ENCODE measurements at regions not wholly inside any gene's neighbourhood (a gene's known extent, or its start where the extent isn't known, plus 50 kb on each side); places are given as distances from the start of the nearest gene placed in this dataset.
"Not testable (repeated sequence)": the region's sequence is repeated elsewhere in the genome, so short reads cannot be mapped to it uniquely, and the experiment has no call there.

GRCh38 chr5:91315701-91316100 lies 67.4 kb downstream of the ARRDC3 start:
- in situ Hi-C loops (cut with HindIII; ENCODE audit: low sequenced_read_pairs) = no loop called here

GRCh38 chr5:91313757-91314673 lies 69.1 kb downstream of the ARRDC3 start:
- in situ Hi-C loops (cut with HindIII; ENCODE audit: low sequenced_read_pairs) = loop anchor here (5.0 kb wide), 1 partner anchor 68 kb away; the partner anchor contains the start of gene ARRDC3

- in situ Hi-C loops (cut with HindIII; ENCODE audit: low sequenced_read_pairs) = loop anchor here (5.0 kb wide), 1 partner anchor 70 kb away; the partner anchor contains the start of gene ARRDC3
These were observed 70.4 kb downstream of the ARRDC3 start for GRCh38 chr5:91312698-91313097.

- in situ Hi-C loops (cut with HindIII; ENCODE audit: low sequenced_read_pairs) = loop anchor here (5.0 kb wide), 1 partner anchor 70 kb away; the partner anchor contains the start of gene ARRDC3
These were observed 71.2 kb downstream of the ARRDC3 start for GRCh38 chr5:91311697-91312501.

- in situ Hi-C loops (cut with HindIII; ENCODE audit: low sequenced_read_pairs) = loop anchor here (5.0 kb wide), 1 partner anchor 71 kb away; the partner anchor contains the start of gene ARRDC3
These were observed 71.9 kb downstream of the ARRDC3 start for GRCh38 chr5:91311168-91311696.

- in situ Hi-C loops (cut with HindIII; ENCODE audit: low sequenced_read_pairs) = not testable (repeated sequence)
These were observed 75.0 kb downstream of the ARRDC3 start for GRCh38 chr5:91308157-91308556.

- in situ Hi-C loops (cut with HindIII; ENCODE audit: low sequenced_read_pairs) = no loop called here
These were observed 76.1 kb downstream of the ARRDC3 start for GRCh38 chr5:91307048-91307447.

- in situ Hi-C loops (cut with HindIII; ENCODE audit: low sequenced_read_pairs) = no loop called here
These were observed 76.6 kb downstream of the ARRDC3 start for GRCh38 chr5:91306497-91306896.

- in situ Hi-C loops (cut with HindIII; ENCODE audit: low sequenced_read_pairs) = no loop called here
These were observed 77.5 kb downstream of the ARRDC3 start for GRCh38 chr5:91305640-91306039.

- in situ Hi-C loops (cut with HindIII; ENCODE audit: low sequenced_read_pairs) = not testable (repeated sequence)
These were observed 79.1 kb downstream of the ARRDC3 start for GRCh38 chr5:91304015-91304414.

- in situ Hi-C loops (cut with HindIII; ENCODE audit: low sequenced_read_pairs) = no loop called here
These were observed 80.2 kb downstream of the ARRDC3 start for GRCh38 chr5:91302958-91303357.

- in situ Hi-C loops (cut with HindIII; ENCODE audit: low sequenced_read_pairs) = no loop called here
These were observed 80.8 kb downstream of the ARRDC3 start for GRCh38 chr5:91302305-91302704.

GRCh38 chr5:91301106-91301846 lies 81.8 kb downstream of the ARRDC3 start:
- in situ Hi-C loops (cut with HindIII; ENCODE audit: low sequenced_read_pairs) = no loop called here

GRCh38 chr5:91297994-91298393 lies 85.1 kb downstream of the ARRDC3 start:
- in situ Hi-C loops (cut with HindIII; ENCODE audit: low sequenced_read_pairs) = no loop called here

- in situ Hi-C loops (cut with HindIII; ENCODE audit: low sequenced_read_pairs) = no loop called here
These were observed 86.4 kb downstream of the ARRDC3 start for GRCh38 chr5:91296674-91297143.

GRCh38 chr5:91296102-91296501 lies 87.0 kb downstream of the ARRDC3 start:
- in situ Hi-C loops (cut with HindIII; ENCODE audit: low sequenced_read_pairs) = not testable (repeated sequence)

GRCh38 chr5:91293131-91293530 lies 90.0 kb downstream of the ARRDC3 start:
- in situ Hi-C loops (cut with HindIII; ENCODE audit: low sequenced_read_pairs) = no loop called here

- in situ Hi-C loops (cut with HindIII; ENCODE audit: low sequenced_read_pairs) = no loop called here
These were observed 91.2 kb downstream of the ARRDC3 start for GRCh38 chr5:91291628-91292569.
